Heart left ventricle (tissue), 13 donors: ENCODE measurements at regions not wholly inside any gene's neighbourhood (a gene's known extent, or its start where the extent isn't known, plus 50 kb on each side); places are given as distances from the start of the nearest gene placed in this dataset.

Experiments used
- CTCF ChIP-seq, 12 donors: fragments of 200-600 bp; sonication (generic) in 4 of 12; IDR thresholded peaks; one replicate each; pipeline versions ENCODE4 v1.5.0 to v1.8.0; 2018 to 2022; ENCODE audit warnings: antibody characterized with exemption in 12 of 12, mild to moderate bottlenecking in 5 of 12
- POLR2A ChIP-seq, 2 donors: fragments of 450-650 bp; IDR thresholded peaks; one replicate each; pipeline ENCODE4 v1.6.1; 2017; ENCODE audit warnings: antibody characterized with exemption in 2 of 2, mild to moderate bottlenecking in 2 of 2, moderate library complexity in 2 of 2
- donor health status: ischemic (EF 13 %, LVEDD 7.1; RV severe dilation, severe dysfunction).
- donor health status: DM: no; HTN: yes; CAD: no.
- donor health status: DM: no; HTN: no; CAD: no.
- donor health status: ischemic (EF 25% LVEDD 6.9; RV normal size, moderate dysfunction).
- donor health status: ischemic (EF 25% LVEDD 5.7; RV mildly dilated, moderate dysfunction).
- donor health status: ischemic (EF 35%, LVEDD 5.7; RV mildly dilated, moderate dysfunction).
- donor health status: nonischemic (EF 11% LVEDD 7.7; RV severe dilation, severe dysfunction).
- donor health status: DM: yes; HTN: yes; CAD: no.
- donor health status: PGD.
- donor health status: ischemic (EF 29% LVEDD 5.4; RV normal size, mild dysfunction).
- donor health status: nonischemic (EF 23%, LVEDD 6.1; RV moderate dilation, normal function).

GRCh38 chr15:98070137-98070536 lies 109.6 kb downstream of the ARRDC4 start:
- TF ChIP-seq CTCF (IDR thresholded peaks at IDR 0.05) (no peak), POLR2A (IDR thresholded peaks at IDR 0.05) (no peak)
